NB4 (cell line): ENCODE measurements at regions not wholly inside any gene's neighbourhood (a gene's known extent, or its start where the extent isn't known, plus 50 kb on each side); places are given as distances from the start of the nearest gene placed in this dataset.

ENCODE experiments used
- POLR2A ChIP-seq: IDR thresholded peaks from 2 replicates; pipeline ENCODE4 v1.6.1; 2011; ENCODE audit warnings: mild to moderate bottlenecking; ENCODE audit not compliant: insufficient read length; ENCODE audit errors: extremely low read depth
- TF ChIP-seq, protein P1 (sequence below): IDR thresholded peaks from one replicate; pipeline ENCODE4 v1.5.1; 2012; ENCODE audit warnings: low read depth, low read length
- TF ChIP-seq, protein P2 (sequence below): IDR thresholded peaks from 2 replicates; pipeline ENCODE4 v1.6.1; 2011; ENCODE audit warnings: low read depth, low read length

DNA sequence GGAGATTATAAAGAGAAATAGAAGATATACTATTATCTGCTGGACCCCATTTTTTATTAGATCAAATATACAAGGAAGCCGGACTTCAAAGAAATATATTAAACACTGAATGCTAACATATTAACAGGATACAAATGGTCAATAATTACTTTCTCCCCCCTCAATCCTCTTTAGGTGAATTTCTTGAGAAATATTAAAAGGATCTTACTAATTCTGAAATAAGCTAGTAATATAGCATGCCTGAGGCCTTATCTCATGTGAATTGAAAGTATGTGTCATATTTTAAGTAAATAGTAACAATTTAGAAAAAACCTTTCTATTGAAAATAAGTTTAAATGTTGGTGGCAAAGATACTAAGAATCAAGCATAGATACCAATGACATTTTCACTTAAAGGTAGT, 954.7 kb upstream of the MAN1A1 start:
- TF ChIP-seq, protein P1, sequence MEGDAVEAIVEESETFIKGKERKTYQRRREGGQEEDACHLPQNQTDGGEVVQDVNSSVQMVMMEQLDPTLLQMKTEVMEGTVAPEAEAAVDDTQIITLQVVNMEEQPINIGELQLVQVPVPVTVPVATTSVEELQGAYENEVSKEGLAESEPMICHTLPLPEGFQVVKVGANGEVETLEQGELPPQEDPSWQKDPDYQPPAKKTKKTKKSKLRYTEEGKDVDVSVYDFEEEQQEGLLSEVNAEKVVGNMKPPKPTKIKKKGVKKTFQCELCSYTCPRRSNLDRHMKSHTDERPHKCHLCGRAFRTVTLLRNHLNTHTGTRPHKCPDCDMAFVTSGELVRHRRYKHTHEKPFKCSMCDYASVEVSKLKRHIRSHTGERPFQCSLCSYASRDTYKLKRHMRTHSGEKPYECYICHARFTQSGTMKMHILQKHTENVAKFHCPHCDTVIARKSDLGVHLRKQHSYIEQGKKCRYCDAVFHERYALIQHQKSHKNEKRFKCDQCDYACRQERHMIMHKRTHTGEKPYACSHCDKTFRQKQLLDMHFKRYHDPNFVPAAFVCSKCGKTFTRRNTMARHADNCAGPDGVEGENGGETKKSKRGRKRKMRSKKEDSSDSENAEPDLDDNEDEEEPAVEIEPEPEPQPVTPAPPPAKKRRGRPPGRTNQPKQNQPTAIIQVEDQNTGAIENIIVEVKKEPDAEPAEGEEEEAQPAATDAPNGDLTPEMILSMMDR: no peak
- TF ChIP-seq, protein P2, sequence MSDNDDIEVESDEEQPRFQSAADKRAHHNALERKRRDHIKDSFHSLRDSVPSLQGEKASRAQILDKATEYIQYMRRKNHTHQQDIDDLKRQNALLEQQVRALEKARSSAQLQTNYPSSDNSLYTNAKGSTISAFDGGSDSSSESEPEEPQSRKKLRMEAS: no peak
- TF ChIP-seq POLR2A: no peak
